Loucy (cell line): ENCODE measurements at regions not wholly inside any gene's neighbourhood (a gene's known extent, or its start where the extent isn't known, plus 50 kb on each side); places are given as distances from the start of the nearest gene placed in this dataset.

ENCODE experiments used
- EZH2phosphoT487 ChIP-seq: fragments of 200-600 bp; IDR thresholded peaks from 2 replicates; pipeline ENCODE4 v1.6.1; 2018; ENCODE audit warnings: antibody characterized with exemption, mild to moderate bottlenecking, moderate library complexity, borderline replicate concordance
- TF ChIP-seq, protein P1 (sequence below): fragments of 200-600 bp; sonication (generic); conservative IDR thresholded peaks from 2 replicates; pipeline ENCODE4 v1.5.1; 2014; ENCODE audit warnings: mild to moderate bottlenecking, antibody characterized with exemption, low read length

DNA sequence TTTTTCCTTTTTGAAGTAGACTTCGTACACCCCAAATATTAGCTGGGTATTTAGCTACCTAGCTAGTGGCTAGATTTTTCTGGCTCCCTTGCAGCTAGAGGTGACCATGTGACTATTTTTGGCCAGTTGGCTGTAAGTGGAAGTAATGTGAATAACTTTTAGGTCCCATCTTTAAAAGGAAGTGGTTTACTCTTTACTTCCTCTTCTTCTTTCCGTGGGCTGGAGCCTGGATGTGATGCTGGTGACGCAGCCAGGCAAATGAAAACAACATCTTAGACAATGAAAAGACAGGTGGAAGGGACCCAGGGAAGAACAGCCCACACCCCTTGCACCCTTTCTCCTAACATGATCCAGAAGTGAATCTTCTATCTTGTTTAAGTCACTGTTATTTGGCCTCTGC is 245.5 kb downstream of the ATP23 start:
- TF ChIP-seq, protein P1, sequence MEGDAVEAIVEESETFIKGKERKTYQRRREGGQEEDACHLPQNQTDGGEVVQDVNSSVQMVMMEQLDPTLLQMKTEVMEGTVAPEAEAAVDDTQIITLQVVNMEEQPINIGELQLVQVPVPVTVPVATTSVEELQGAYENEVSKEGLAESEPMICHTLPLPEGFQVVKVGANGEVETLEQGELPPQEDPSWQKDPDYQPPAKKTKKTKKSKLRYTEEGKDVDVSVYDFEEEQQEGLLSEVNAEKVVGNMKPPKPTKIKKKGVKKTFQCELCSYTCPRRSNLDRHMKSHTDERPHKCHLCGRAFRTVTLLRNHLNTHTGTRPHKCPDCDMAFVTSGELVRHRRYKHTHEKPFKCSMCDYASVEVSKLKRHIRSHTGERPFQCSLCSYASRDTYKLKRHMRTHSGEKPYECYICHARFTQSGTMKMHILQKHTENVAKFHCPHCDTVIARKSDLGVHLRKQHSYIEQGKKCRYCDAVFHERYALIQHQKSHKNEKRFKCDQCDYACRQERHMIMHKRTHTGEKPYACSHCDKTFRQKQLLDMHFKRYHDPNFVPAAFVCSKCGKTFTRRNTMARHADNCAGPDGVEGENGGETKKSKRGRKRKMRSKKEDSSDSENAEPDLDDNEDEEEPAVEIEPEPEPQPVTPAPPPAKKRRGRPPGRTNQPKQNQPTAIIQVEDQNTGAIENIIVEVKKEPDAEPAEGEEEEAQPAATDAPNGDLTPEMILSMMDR: no peak
- no peak for TF ChIP-seq EZH2phosphoT487
